ENCODE measurements at regions not wholly inside any gene's neighbourhood (a gene's known extent, or its start where the extent isn't known, plus 50 kb on each side); places are given as distances from the start of the nearest gene placed in this dataset.

- no peaks in the 10 kb centered on the region for H3K27me3 ChIP-seq (ENCODE audit: control insufficient read depth, insufficient read depth, low read length)
- H3K27ac ChIP-seq (ENCODE audit: low read length), result no peak overlapping the region
- H3K4me1 Mint-ChIP-seq, result no peaks in the 10 kb centered on the region
- H3K36me3 Mint-ChIP-seq, result no peaks in the 10 kb centered on the region
- H3K4me1 ChIP-seq (ENCODE audit: control insufficient read depth, insufficient read depth, low read length), result no peaks in the 10 kb centered on the region
- ATAC-seq, result no peak
- TF ChIP-seq CTCF (IDR thresholded peaks at IDR 0.05), result no peak
- no peaks in the 10 kb centered on the region for H3K36me3 ChIP-seq (ENCODE audit: control insufficient read depth, insufficient read depth, low read length)
- WGBS (ENCODE audit: insufficient coverage), result 13% methylated on average over 1 of the region's 2 CpGs
- H3K9me3 Mint-ChIP-seq, result peaks cover 4 to 6% of the 10 kb centered on the region in 2 donors
- H3K4me3 Mint-ChIP-seq, result no peak overlapping the region
- intact Hi-C loops (cut with micrococcal nuclease), result no loop called here
- DNase-seq, result no peak
- no peaks in the 10 kb centered on the region for H3K27me3 Mint-ChIP-seq (ENCODE audit: low read depth in 2 of 2)
- no peak overlapping the region for H3K4me3 ChIP-seq (ENCODE audit: low read length)
- no peak overlapping the region for H3K27ac Mint-ChIP-seq
- no peaks in the 10 kb centered on the region for H3K9me3 ChIP-seq (ENCODE audit: control insufficient read depth, insufficient read depth, low read length)
These were observed 148.4 kb upstream of the KCTD1 start for GRCh38 chr18:26696786-26697185.

DNA sequence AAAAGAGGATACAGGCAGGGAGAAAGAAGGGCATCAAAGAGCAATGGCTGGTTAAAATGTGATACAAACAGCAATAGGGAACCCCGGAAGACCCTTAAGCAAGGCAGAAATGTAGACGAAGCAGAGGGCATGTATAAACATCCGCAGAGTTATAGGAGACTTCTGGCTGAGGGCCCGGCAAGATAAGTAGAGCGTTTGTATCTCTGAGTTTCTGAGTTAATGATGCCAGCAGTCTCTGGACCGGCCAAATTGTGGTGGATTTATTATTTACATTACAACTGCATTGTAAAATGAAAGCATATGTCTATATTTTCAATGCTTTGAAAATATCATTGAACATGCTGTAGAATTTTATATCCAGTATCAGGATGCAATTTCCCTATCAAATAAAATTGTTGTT is 148.0 kb upstream of the KCTD1 start:
- no peak for DNase-seq
- no peaks in the 10 kb centered on the region for H3K27me3 Mint-ChIP-seq (ENCODE audit: low read depth in 2 of 2)

DNA sequence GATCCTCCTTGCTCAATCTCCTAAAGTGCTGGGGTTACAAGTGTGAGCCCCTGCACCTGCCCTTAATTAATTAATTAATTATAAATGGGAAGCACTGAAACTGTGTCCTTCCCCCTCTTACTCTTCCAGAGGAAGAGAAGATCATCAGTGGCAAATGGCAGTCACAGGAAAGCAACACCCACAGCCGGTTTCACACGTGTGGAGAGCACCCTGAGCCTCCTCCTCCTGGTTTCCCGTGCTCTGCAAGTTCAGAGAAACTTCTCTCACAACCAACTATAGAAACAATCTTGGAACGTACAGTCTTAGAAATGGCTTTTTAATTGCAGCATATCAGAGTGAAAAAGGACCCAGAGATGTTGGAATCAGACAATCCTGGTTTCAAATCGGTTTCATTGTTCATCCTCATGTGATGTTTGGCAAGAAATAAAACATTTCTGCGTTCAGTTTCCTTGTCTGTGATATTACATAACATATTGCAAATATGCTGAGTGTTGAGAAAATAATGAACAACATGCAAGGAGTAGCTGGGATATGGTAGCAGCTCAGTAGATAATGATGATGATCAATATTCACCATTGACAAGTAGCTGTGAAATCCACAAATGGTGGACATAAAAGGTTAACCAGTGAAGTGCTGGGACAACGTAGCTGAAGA is 141.0 kb upstream of the KCTD1 start:
- no peaks in the 10 kb centered on the region for H3K27me3 Mint-ChIP-seq (ENCODE audit: low read depth in 2 of 2)
- no peaks in the 10 kb centered on the region for H3K4me1 Mint-ChIP-seq
- Histone ChIP-seq H3K27me3 (ENCODE audit: control insufficient read depth, insufficient read depth, low read length) (no peaks in the 10 kb centered on the region), H3K36me3 (ENCODE audit: control insufficient read depth, insufficient read depth, low read length) (no peaks in the 10 kb centered on the region), H3K4me3 (ENCODE audit: low read length) (no peak overlapping the region), H3K27ac (ENCODE audit: low read length) (no peak overlapping the region), H3K4me1 (ENCODE audit: control insufficient read depth, insufficient read depth, low read length) (no peaks in the 10 kb centered on the region), H3K9me3 (ENCODE audit: control insufficient read depth, insufficient read depth, low read length) (no peaks in the 10 kb centered on the region)
- TF ChIP-seq CTCF (IDR thresholded peaks at IDR 0.05), result no peak
- intact Hi-C loops (cut with micrococcal nuclease), result no loop called here
- H3K4me3 Mint-ChIP-seq, result peak overlapping the region; percentile 13
- 72% methylated on average over 7 of the region's 7 CpGs for WGBS (ENCODE audit: insufficient coverage)
- no peaks in the 10 kb centered on the region for H3K36me3 Mint-ChIP-seq
- H3K27ac Mint-ChIP-seq, result no peak overlapping the region
- ATAC-seq, result no peak
- peaks cover 0 to 5% of the 10 kb centered on the region in 2 donors for H3K9me3 Mint-ChIP-seq
- no peak for DNase-seq

More for the DNA sequence above, 148.0 kb upstream of the KCTD1 start:
- WGBS (ENCODE audit: insufficient coverage), result 97% methylated on average over 4 of the region's 6 CpGs
- peaks cover 4 to 8% of the 10 kb centered on the region in 2 donors for H3K9me3 Mint-ChIP-seq
- Histone ChIP-seq H3K9me3 (ENCODE audit: control insufficient read depth, insufficient read depth, low read length) (no peaks in the 10 kb centered on the region), H3K27ac (ENCODE audit: low read length) (no peak overlapping the region), H3K4me1 (ENCODE audit: control insufficient read depth, insufficient read depth, low read length) (no peaks in the 10 kb centered on the region), H3K27me3 (ENCODE audit: control insufficient read depth, insufficient read depth, low read length) (no peaks in the 10 kb centered on the region), H3K36me3 (ENCODE audit: control insufficient read depth, insufficient read depth, low read length) (no peaks in the 10 kb centered on the region), H3K4me3 (ENCODE audit: low read length) (no peak overlapping the region)
- no peak for ATAC-seq
- H3K4me3 Mint-ChIP-seq, result no peak overlapping the region
- no peaks in the 10 kb centered on the region for H3K4me1 Mint-ChIP-seq
- no peak overlapping the region for H3K27ac Mint-ChIP-seq
- intact Hi-C loops (cut with micrococcal nuclease), result no loop called here
- H3K36me3 Mint-ChIP-seq, result no peaks in the 10 kb centered on the region
- no peak for TF ChIP-seq CTCF (IDR thresholded peaks at IDR 0.05)

GRCh38 chr18:26686532-26686931 is 138.2 kb upstream of the KCTD1 start:
- H3K27me3 Mint-ChIP-seq (ENCODE audit: low read depth in 2 of 2), result no peaks in the 10 kb centered on the region
- no peak for TF ChIP-seq CTCF (IDR thresholded peaks at IDR 0.05)
- DNase-seq (no peak), ATAC-seq (no peak)
- Histone ChIP-seq H3K9me3 (ENCODE audit: control insufficient read depth, insufficient read depth, low read length) (no peaks in the 10 kb centered on the region), H3K4me3 (ENCODE audit: low read length) (no peak overlapping the region), H3K27me3 (ENCODE audit: control insufficient read depth, insufficient read depth, low read length) (no peaks in the 10 kb centered on the region), H3K27ac (ENCODE audit: low read length) (no peak overlapping the region), H3K36me3 (ENCODE audit: control insufficient read depth, insufficient read depth, low read length) (no peaks in the 10 kb centered on the region), H3K4me1 (ENCODE audit: control insufficient read depth, insufficient read depth, low read length) (no peaks in the 10 kb centered on the region)
- no peak overlapping the region for H3K27ac Mint-ChIP-seq
- H3K4me3 Mint-ChIP-seq, result no peak overlapping the region
- WGBS (ENCODE audit: insufficient coverage), result 90% methylated on average over 3 of the region's 3 CpGs
- no peaks in the 10 kb centered on the region for H3K4me1 Mint-ChIP-seq
- H3K9me3 Mint-ChIP-seq, result peaks cover 0 to 2% of the 10 kb centered on the region in 2 donors
- no peaks in the 10 kb centered on the region for H3K36me3 Mint-ChIP-seq
- intact Hi-C loops (cut with micrococcal nuclease), result no loop called here
